ENCODE measurements at regions not wholly inside any gene's neighbourhood (a gene's known extent, or its start where the extent isn't known, plus 50 kb on each side); places are given as distances from the start of the nearest gene placed in this dataset.

GRCh38 chr1:219731771-219732170 is 118.9 kb upstream of the ZC3H11B start:
- Histone ChIP-seq H3K4me2 (ENCODE audit: low read depth, low read length) (no peak overlapping the region), H4K20me1 (ENCODE audit: insufficient read depth, low read length) (no peaks in the 10 kb centered on the region)
- no peak for DNase-seq

GRCh38 chr1:219726480-219727272 is 113.8 kb upstream of the ZC3H11B start:
- TF ChIP-seq EZH2phosphoT487 (IDR thresholded peaks at IDR 0.05; ENCODE audit: low read length), result no peak
- TF ChIP-seq CTCF (IDR thresholded peaks at IDR 0.05; ENCODE audit: low read length), result no peak
- no peak for TF ChIP-seq EZH2 (optimal IDR thresholded peaks at IDR 0.05; ENCODE audit: low read depth, low read length)
- Histone ChIP-seq H3K9me3 (replicated peaks; ENCODE audit: insufficient read depth, low read length) (no peaks in the 10 kb centered on the region), H3K9ac (ENCODE audit: low read length) (no peak overlapping the region), H3K9me2 (replicated peaks; ENCODE audit: insufficient read depth, low read length) (no peaks in the 10 kb centered on the region), H3F3A (ENCODE audit: insufficient read depth, low read length) (no peaks in the 10 kb centered on the region), H3K27me3 (replicated peaks; ENCODE audit: insufficient read depth, low read length) (no peaks in the 10 kb centered on the region), H2AFZ (ENCODE audit: low read length) (no peak overlapping the region), H3K4me2 (ENCODE audit: low read depth, low read length) (no peak overlapping the region), H3K4me3 (ENCODE audit: low read length) (no peak overlapping the region), H4K20me1 (ENCODE audit: insufficient read depth, low read length) (no peaks in the 10 kb centered on the region), H3K79me2 (ENCODE audit: low read length) (no peaks in the 10 kb centered on the region), H3K4me1 (ENCODE audit: low read length) (no peaks in the 10 kb centered on the region), H3K27ac (ENCODE audit: low read length) (no peak overlapping the region), H3K36me3 (replicated peaks; ENCODE audit: insufficient read depth, low read length) (no peaks in the 10 kb centered on the region)
- DNase-seq, result no peak

More at GRCh38 chr1:219731771-219732170, 118.9 kb upstream of the ZC3H11B start:
- Histone ChIP-seq H3K27ac (ENCODE audit: low read length) (no peak overlapping the region), H3K9me2 (replicated peaks; ENCODE audit: insufficient read depth, low read length) (no peaks in the 10 kb centered on the region), H3K4me3 (ENCODE audit: low read length) (no peak overlapping the region), H3K79me2 (ENCODE audit: low read length) (no peaks in the 10 kb centered on the region), H3K36me3 (replicated peaks; ENCODE audit: insufficient read depth, low read length) (no peaks in the 10 kb centered on the region), H3K27me3 (replicated peaks; ENCODE audit: insufficient read depth, low read length) (no peaks in the 10 kb centered on the region), H2AFZ (ENCODE audit: low read length) (no peak overlapping the region), H3F3A (ENCODE audit: insufficient read depth, low read length) (no peaks in the 10 kb centered on the region), H3K9ac (ENCODE audit: low read length) (no peak overlapping the region), H3K4me1 (ENCODE audit: low read length) (no peaks in the 10 kb centered on the region), H3K9me3 (replicated peaks; ENCODE audit: insufficient read depth, low read length) (no peaks in the 10 kb centered on the region)
- TF ChIP-seq EZH2 (optimal IDR thresholded peaks at IDR 0.05; ENCODE audit: low read depth, low read length) (no peak), EZH2phosphoT487 (IDR thresholded peaks at IDR 0.05; ENCODE audit: low read length) (no peak), CTCF (IDR thresholded peaks at IDR 0.05; ENCODE audit: low read length) (no peak)

- Histone ChIP-seq H4K20me1 (ENCODE audit: insufficient read depth, low read length) (no peaks in the 10 kb centered on the region), H3K79me2 (ENCODE audit: low read length) (no peaks in the 10 kb centered on the region), H3K9me2 (replicated peaks; ENCODE audit: insufficient read depth, low read length) (no peaks in the 10 kb centered on the region), H3K4me3 (ENCODE audit: low read length) (no peak overlapping the region), H3K36me3 (replicated peaks; ENCODE audit: insufficient read depth, low read length) (no peaks in the 10 kb centered on the region), H3K27me3 (replicated peaks; ENCODE audit: insufficient read depth, low read length) (no peaks in the 10 kb centered on the region), H3K4me1 (ENCODE audit: low read length) (no peaks in the 10 kb centered on the region), H3K4me2 (ENCODE audit: low read depth, low read length) (no peak overlapping the region), H2AFZ (ENCODE audit: low read length) (no peak overlapping the region), H3F3A (ENCODE audit: insufficient read depth, low read length) (no peaks in the 10 kb centered on the region), H3K27ac (ENCODE audit: low read length) (no peak overlapping the region), H3K9ac (ENCODE audit: low read length) (no peak overlapping the region), H3K9me3 (replicated peaks; ENCODE audit: insufficient read depth, low read length) (no peaks in the 10 kb centered on the region)
- TF ChIP-seq EZH2 (optimal IDR thresholded peaks at IDR 0.05; ENCODE audit: low read depth, low read length) (no peak), CTCF (IDR thresholded peaks at IDR 0.05; ENCODE audit: low read length) (no peak), EZH2phosphoT487 (IDR thresholded peaks at IDR 0.05; ENCODE audit: low read length) (no peak)
- DNase-seq, result no peak
Measured at GRCh38 chr1:219724440-219724839, 111.5 kb upstream of the ZC3H11B start.

All from MM.1S (cell line).